Astrocyte (in vitro differentiated cells and primary cell): ENCODE measurements at regions not wholly inside any gene's neighbourhood (a gene's known extent, or its start where the extent isn't known, plus 50 kb on each side); places are given as distances from the start of the nearest gene placed in this dataset.

Source experiments
- DNase-seq: peaks from one replicate; pipeline ENCODE4 v3.0.0-alpha.2; 2010; ENCODE audit warnings: low read depth
- FAIRE-seq: peaks from 2 replicates; lab custom pipeline; 2011; peaks lifted over from hg19 to GRCh38; lab: Jason Lieb, UNC
- H2AFZ ChIP-seq: 2 replicates; pipeline ENCODE4 v1.6.0; 2012; ENCODE audit warnings: low read depth, low read length, inconsistent platforms
- H3K27ac ChIP-seq: 2 replicates; pipeline ENCODE4 v1.5.1; 2011; ENCODE audit warnings: low read depth, low read length, inconsistent platforms
- H3K27me3 ChIP-seq: 2 replicates; pipeline ENCODE4 v1.6.0; 2011; ENCODE audit warnings: low read length, inconsistent platforms; ENCODE audit not compliant: insufficient read depth
- H3K36me3 ChIP-seq: 2 replicates; pipeline ENCODE4 v1.5.1; 2011; ENCODE audit warnings: low read length, inconsistent platforms; ENCODE audit not compliant: insufficient read depth
- H3K4me1 ChIP-seq: 2 replicates; pipeline ENCODE4 v1.5.1; 2011; ENCODE audit warnings: low read length, inconsistent platforms; ENCODE audit not compliant: insufficient read depth
- H3K4me2 ChIP-seq: 2 replicates; pipeline ENCODE4 v1.6.0; 2012; ENCODE audit warnings: low read length, inconsistent platforms
- H3K4me3 ChIP-seq: 2 replicates; pipeline ENCODE4 v1.5.1; 2011; ENCODE audit warnings: low read depth, mild to moderate bottlenecking, low read length, inconsistent platforms; ENCODE audit not compliant: insufficient read depth
- H3K79me2 ChIP-seq: 2 replicates; pipeline ENCODE4 v1.6.0; 2012; ENCODE audit warnings: mild to moderate bottlenecking, low read length, inconsistent platforms; ENCODE audit not compliant: insufficient read depth
- H3K9ac ChIP-seq: 2 replicates; pipeline ENCODE4 v1.6.0; 2012; ENCODE audit warnings: mild to moderate bottlenecking, low read length, inconsistent platforms
- H3K9me3 ChIP-seq: 2 replicates; pipeline ENCODE4 v1.5.1; 2012; ENCODE audit warnings: low read depth, mild to moderate bottlenecking, low read length, inconsistent platforms; ENCODE audit not compliant: insufficient read depth
- H4K20me1 ChIP-seq: 2 replicates; pipeline ENCODE4 v1.6.0; 2012; ENCODE audit warnings: low read length, inconsistent platforms; ENCODE audit not compliant: insufficient read depth
- H3K27ac Mint-ChIP-seq: one replicate; pipeline ENCODE4 v1.8.0; 2021; ENCODE audit warnings: mild to moderate bottlenecking, mixed read lengths; ENCODE audit not compliant: unreplicated experiment
- H3K27me3 Mint-ChIP-seq: one replicate; pipeline ENCODE4 v1.8.0; 2021; ENCODE audit warnings: low read depth, mixed read lengths; ENCODE audit not compliant: unreplicated experiment
- H3K36me3 Mint-ChIP-seq: one replicate; pipeline ENCODE4 v1.8.0; 2021; ENCODE audit warnings: low read depth, mixed read lengths; ENCODE audit not compliant: unreplicated experiment
- H3K4me1 Mint-ChIP-seq: one replicate; pipeline ENCODE4 v1.8.0; 2021; ENCODE audit warnings: low read depth, mixed read lengths; ENCODE audit not compliant: unreplicated experiment
- H3K4me3 Mint-ChIP-seq: one replicate; pipeline ENCODE4 v1.8.0; 2021; ENCODE audit warnings: mild to moderate bottlenecking, moderate library complexity, mixed read lengths; ENCODE audit not compliant: unreplicated experiment
- H3K9me3 Mint-ChIP-seq: one replicate; pipeline ENCODE4 v1.8.0; 2021; ENCODE audit warnings: mild to moderate bottlenecking, mixed read lengths; ENCODE audit not compliant: unreplicated experiment
- EZH2 ChIP-seq: IDR thresholded peaks from 2 replicates; pipeline ENCODE4 v1.6.1; 2012; ENCODE audit warnings: mild to moderate bottlenecking, low read length, inconsistent platforms; ENCODE audit not compliant: insufficient read depth
- TF ChIP-seq, protein P1 (sequence below): IDR thresholded peaks from 2 replicates; pipeline ENCODE4 v1.5.1; 2011; ENCODE audit warnings: low read depth, mild to moderate bottlenecking, inconsistent platforms, low read length, moderate library complexity; ENCODE audit not compliant: insufficient read depth

DNA sequence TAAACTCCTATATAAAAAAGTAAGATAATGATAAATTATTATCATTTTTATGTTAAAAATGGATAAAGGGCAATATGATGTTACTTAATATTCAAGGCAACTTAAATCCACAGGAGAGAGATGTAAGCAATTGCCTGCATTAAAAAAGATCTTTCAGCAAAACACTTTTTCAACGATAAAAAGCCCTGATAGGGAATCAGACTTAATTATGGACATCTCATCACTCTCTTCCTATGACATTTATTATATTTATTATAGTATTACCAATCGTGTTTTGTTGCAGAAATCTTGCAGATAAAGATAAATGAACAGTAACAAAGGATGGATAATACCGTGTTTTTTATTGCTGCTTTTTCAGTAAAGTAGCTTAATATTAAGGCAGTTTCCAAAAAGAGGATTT lies 178.5 kb downstream of the SH2D1A start:
- Mint-ChIP-seq H3K9me3 (no peaks in the 10 kb centered on the region), H3K27ac (no peak overlapping the region), H3K27me3 (no peaks in the 10 kb centered on the region), H3K36me3 (no peaks in the 10 kb centered on the region), H3K4me1 (no peaks in the 10 kb centered on the region), H3K4me3 (no peak overlapping the region)
- Histone ChIP-seq H3K9me3 (no peaks in the 10 kb centered on the region), H3K4me2 (no peak overlapping the region), H4K20me1 (no peaks in the 10 kb centered on the region), H3K4me1 (no peaks in the 10 kb centered on the region), H2AFZ (no peak overlapping the region), H3K27ac (no peak overlapping the region), H3K36me3 (no peaks in the 10 kb centered on the region), H3K79me2 (no peaks in the 10 kb centered on the region), H3K9ac (no peak overlapping the region), H3K4me3 (no peak overlapping the region), H3K27me3 (no peaks in the 10 kb centered on the region)
- DNase-seq (no peak), FAIRE-seq (peak; percentile 34)
- TF ChIP-seq, protein P1, sequence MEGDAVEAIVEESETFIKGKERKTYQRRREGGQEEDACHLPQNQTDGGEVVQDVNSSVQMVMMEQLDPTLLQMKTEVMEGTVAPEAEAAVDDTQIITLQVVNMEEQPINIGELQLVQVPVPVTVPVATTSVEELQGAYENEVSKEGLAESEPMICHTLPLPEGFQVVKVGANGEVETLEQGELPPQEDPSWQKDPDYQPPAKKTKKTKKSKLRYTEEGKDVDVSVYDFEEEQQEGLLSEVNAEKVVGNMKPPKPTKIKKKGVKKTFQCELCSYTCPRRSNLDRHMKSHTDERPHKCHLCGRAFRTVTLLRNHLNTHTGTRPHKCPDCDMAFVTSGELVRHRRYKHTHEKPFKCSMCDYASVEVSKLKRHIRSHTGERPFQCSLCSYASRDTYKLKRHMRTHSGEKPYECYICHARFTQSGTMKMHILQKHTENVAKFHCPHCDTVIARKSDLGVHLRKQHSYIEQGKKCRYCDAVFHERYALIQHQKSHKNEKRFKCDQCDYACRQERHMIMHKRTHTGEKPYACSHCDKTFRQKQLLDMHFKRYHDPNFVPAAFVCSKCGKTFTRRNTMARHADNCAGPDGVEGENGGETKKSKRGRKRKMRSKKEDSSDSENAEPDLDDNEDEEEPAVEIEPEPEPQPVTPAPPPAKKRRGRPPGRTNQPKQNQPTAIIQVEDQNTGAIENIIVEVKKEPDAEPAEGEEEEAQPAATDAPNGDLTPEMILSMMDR: no peak
- no peak for TF ChIP-seq EZH2

DNA sequence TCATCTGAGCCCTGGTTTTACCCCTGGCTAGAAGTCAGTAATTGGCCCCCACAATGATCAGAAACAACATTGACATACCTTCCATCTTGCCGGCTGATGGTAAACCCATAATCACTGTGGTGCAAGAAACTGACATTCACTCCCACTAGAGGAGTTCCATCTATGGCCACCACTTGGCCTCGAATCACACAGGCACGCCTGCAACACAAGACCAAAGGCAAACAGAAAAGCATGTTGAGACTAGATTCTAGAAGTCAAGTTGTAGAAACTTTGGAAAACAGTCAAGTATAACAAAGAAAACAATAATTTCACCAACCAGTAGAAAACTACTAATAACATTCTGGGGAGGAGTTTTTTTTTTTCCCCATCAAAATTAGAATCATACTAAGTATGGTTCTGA lies 183.4 kb downstream of the SH2D1A start:
- TF ChIP-seq, protein P1: no peak
- TF ChIP-seq EZH2: no peak
- H3K9me3 ChIP-seq: no peaks in the 10 kb centered on the region
- H4K20me1 ChIP-seq: no peaks in the 10 kb centered on the region
- no peaks in the 10 kb centered on the region for H3K36me3 ChIP-seq
- Mint-ChIP-seq H3K9me3 (no peaks in the 10 kb centered on the region), H3K4me3 (no peak overlapping the region), H3K27ac (no peak overlapping the region), H3K36me3 (no peaks in the 10 kb centered on the region), H3K4me1 (no peaks in the 10 kb centered on the region), H3K27me3 (no peaks in the 10 kb centered on the region)
- H3K79me2 ChIP-seq: no peaks in the 10 kb centered on the region
- H3K4me1 ChIP-seq: no peaks in the 10 kb centered on the region
- DNase-seq (no peak), FAIRE-seq (peak; percentile 60)
- no peaks in the 10 kb centered on the region for H3K27me3 ChIP-seq
- no peak overlapping the region for H3K27ac ChIP-seq
- no peak overlapping the region for H3K4me2 ChIP-seq
- H3K4me3 ChIP-seq: no peak overlapping the region
- no peak overlapping the region for H2AFZ ChIP-seq
- H3K9ac ChIP-seq: no peak overlapping the region

DNA sequence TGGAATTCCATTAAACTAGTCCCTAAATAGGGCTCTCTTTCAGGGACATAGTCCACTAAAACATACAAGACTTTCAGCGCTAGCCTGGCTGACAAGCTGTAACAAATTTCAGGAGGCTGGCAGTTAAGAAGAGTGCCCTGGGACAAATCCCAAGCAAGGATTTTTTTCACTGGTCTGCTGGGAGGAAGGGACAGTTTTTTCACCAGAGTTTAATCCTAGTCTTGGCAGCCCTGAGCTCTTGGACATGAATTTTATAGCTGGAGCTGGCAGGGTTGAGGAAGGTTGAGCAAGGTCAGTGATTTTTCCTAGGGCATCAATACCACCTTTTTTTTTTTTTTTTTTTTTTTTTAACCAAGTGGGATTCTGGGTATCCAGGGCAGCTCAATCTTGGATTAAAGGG lies 184.4 kb downstream of the SH2D1A start:
- Mint-ChIP-seq H3K27ac (no peak overlapping the region), H3K36me3 (no peaks in the 10 kb centered on the region), H3K4me3 (no peak overlapping the region), H3K4me1 (no peaks in the 10 kb centered on the region), H3K9me3 (no peaks in the 10 kb centered on the region), H3K27me3 (no peaks in the 10 kb centered on the region)
- Histone ChIP-seq H3K9me3 (no peaks in the 10 kb centered on the region), H2AFZ (no peak overlapping the region), H3K4me1 (no peaks in the 10 kb centered on the region), H3K9ac (no peak overlapping the region), H3K36me3 (no peaks in the 10 kb centered on the region), H3K4me3 (no peak overlapping the region), H4K20me1 (no peaks in the 10 kb centered on the region), H3K27ac (no peak overlapping the region), H3K27me3 (no peaks in the 10 kb centered on the region), H3K4me2 (no peak overlapping the region), H3K79me2 (no peaks in the 10 kb centered on the region)
- DNase-seq: no peak
- no peak for TF ChIP-seq EZH2
- TF ChIP-seq, protein P1: no peak
- FAIRE-seq: no peak
